ENCODE measurements at regions not wholly inside any gene's neighbourhood (a gene's known extent, or its start where the extent isn't known, plus 50 kb on each side); places are given as distances from the start of the nearest gene placed in this dataset.

DNA sequence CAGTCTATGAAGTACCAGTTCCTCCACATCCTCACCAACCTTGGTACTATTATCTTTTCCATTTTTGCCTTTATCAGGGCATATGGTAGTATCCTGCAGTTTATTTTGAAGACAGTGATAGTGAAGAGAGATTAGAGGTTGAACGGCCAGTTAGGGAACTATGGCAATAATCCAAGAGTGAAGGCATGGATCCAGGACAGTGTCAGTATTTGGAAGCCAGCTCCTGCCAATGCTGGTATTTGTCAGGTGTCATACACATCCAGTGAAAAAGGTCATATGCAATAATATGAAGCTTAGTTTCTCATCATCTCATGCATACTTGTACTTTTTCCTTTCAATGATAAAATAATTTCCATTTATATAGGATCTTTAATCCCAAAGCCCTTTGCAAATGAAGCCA, 56.8 kb upstream of the KCNMB2 start:
- POLR2A ChIA-PET = no interaction called here
- H3K36me3 ChIP-seq (replicated peaks in 1 of 2; ENCODE audit: control extremely low read depth in 1 of 2, control insufficient read depth in 1 of 2, extremely low read depth in 1 of 2, insufficient read depth in 2 of 2, low read length in 1 of 2) = no peaks in the 10 kb centered on the region
- no peak overlapping the region for H3K4me3 Mint-ChIP-seq
- H3K9me3 Mint-ChIP-seq (ENCODE audit: insufficient read depth) = no peaks in the 10 kb centered on the region
- H3K9ac ChIP-seq (ENCODE audit: low read length) = no peak overlapping the region
- no peaks in the 10 kb centered on the region for H3K27me3 ChIP-seq (replicated peaks in 1 of 4; ENCODE audit: control extremely low read depth in 1 of 4, control insufficient read depth in 3 of 4, insufficient read depth in 4 of 4, low read length in 3 of 4)
- no peaks in the 10 kb centered on the region for H4K20me1 ChIP-seq (ENCODE audit: control insufficient read depth, insufficient read depth, low read length, poor library complexity, severe bottlenecking)
- H3K27me3 Mint-ChIP-seq = no peaks in the 10 kb centered on the region
- H3K27ac ChIP-seq (ENCODE audit: low read length in 2 of 2) = no peak overlapping the region
- peaks cover 5% of the 10 kb centered on the region for H3K4me1 Mint-ChIP-seq
- no peak overlapping the region for H3K4me2 ChIP-seq (replicated peaks; ENCODE audit: low read depth, low read length, poor library complexity, severe bottlenecking)
- no peak overlapping the region for H3K27ac Mint-ChIP-seq
- no peaks in the 10 kb centered on the region for H3K79me2 ChIP-seq (ENCODE audit: control insufficient read depth, insufficient read depth, low read length)
- H3K4me3 ChIP-seq (ENCODE audit: control extremely low read depth in 1 of 5, extremely low read depth in 1 of 5, insufficient read depth in 1 of 5, low read depth in 2 of 5, low read length in 4 of 5) = no peak overlapping the region
- TF ChIP-seq, protein P1, sequence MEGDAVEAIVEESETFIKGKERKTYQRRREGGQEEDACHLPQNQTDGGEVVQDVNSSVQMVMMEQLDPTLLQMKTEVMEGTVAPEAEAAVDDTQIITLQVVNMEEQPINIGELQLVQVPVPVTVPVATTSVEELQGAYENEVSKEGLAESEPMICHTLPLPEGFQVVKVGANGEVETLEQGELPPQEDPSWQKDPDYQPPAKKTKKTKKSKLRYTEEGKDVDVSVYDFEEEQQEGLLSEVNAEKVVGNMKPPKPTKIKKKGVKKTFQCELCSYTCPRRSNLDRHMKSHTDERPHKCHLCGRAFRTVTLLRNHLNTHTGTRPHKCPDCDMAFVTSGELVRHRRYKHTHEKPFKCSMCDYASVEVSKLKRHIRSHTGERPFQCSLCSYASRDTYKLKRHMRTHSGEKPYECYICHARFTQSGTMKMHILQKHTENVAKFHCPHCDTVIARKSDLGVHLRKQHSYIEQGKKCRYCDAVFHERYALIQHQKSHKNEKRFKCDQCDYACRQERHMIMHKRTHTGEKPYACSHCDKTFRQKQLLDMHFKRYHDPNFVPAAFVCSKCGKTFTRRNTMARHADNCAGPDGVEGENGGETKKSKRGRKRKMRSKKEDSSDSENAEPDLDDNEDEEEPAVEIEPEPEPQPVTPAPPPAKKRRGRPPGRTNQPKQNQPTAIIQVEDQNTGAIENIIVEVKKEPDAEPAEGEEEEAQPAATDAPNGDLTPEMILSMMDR (IDR thresholded peaks at IDR 0.05) = no peak
- no peak for TF ChIP-seq EZH2 (IDR thresholded peaks at IDR 0.05; ENCODE audit: borderline replicate concordance, insufficient read depth, low read depth, low read length, poor library complexity, severe bottlenecking)
- H3K9me3 ChIP-seq (ENCODE audit: control extremely low read depth in 1 of 3, control insufficient read depth in 2 of 3, insufficient read depth in 1 of 3, low read length in 2 of 3) = no peaks in the 10 kb centered on the region
- ATAC-seq (ENCODE audit: low read depth) (no peak), DNase-seq (no peak)
- CTCF ChIA-PET = no interaction called here
- no peaks in the 10 kb centered on the region for H3K4me1 ChIP-seq (ENCODE audit: control insufficient read depth in 2 of 2, insufficient read depth in 2 of 2, low read length in 2 of 2)
- intact Hi-C loops (cut with micrococcal nuclease) = no loop called here
- no peak overlapping the region for H2AFZ ChIP-seq (ENCODE audit: insufficient read depth, low read depth, low read length, poor library complexity, severe bottlenecking)
- WGBS (ENCODE audit: insufficient coverage) = 93% methylated on average over 1 of the region's 1 CpG

DNA sequence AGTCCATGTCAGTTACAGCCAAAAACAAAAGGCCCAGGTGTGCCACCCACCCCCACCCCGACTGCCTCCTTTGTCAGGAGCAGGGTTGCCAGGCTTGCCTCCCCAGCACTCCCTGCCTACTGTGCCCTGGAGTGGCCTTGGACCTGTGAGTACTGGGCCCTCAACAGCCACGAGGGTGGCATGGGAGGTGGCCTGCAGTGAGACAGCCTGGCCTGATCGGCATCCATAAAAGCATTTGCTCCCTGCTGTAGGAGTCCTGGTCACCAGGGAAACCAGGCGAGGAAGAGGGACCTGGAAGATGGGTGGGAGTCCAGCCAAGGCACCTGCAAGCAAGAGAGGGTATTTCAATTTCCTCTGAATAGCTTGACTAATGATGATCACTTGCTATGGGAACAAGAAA, 56.4 kb upstream of the KCNMB2 start:
- Mint-ChIP-seq H3K27me3 (no peaks in the 10 kb centered on the region), H3K27ac (no peak overlapping the region), H3K9me3 (ENCODE audit: insufficient read depth) (no peaks in the 10 kb centered on the region), H3K4me1 (peaks cover 5% of the 10 kb centered on the region), H3K4me3 (no peak overlapping the region)
- H3K27me3 ChIP-seq (replicated peaks in 1 of 4; ENCODE audit: control extremely low read depth in 1 of 4, control insufficient read depth in 3 of 4, insufficient read depth in 4 of 4, low read length in 3 of 4) = no peaks in the 10 kb centered on the region
- POLR2A ChIA-PET = no interaction called here
- H3K9ac ChIP-seq (ENCODE audit: low read length) = no peak overlapping the region
- CTCF ChIA-PET = no interaction called here
- H3K79me2 ChIP-seq (ENCODE audit: control insufficient read depth, insufficient read depth, low read length) = no peaks in the 10 kb centered on the region
- TF ChIP-seq, protein P1 (IDR thresholded peaks at IDR 0.05) = no peak
- TF ChIP-seq EZH2 (IDR thresholded peaks at IDR 0.05; ENCODE audit: borderline replicate concordance, insufficient read depth, low read depth, low read length, poor library complexity, severe bottlenecking) = no peak
- H3K4me2 ChIP-seq (replicated peaks; ENCODE audit: low read depth, low read length, poor library complexity, severe bottlenecking) = no peak overlapping the region
- no peak overlapping the region for H3K4me3 ChIP-seq (ENCODE audit: control extremely low read depth in 1 of 5, extremely low read depth in 1 of 5, insufficient read depth in 1 of 5, low read depth in 2 of 5, low read length in 4 of 5)
- H3K9me3 ChIP-seq (ENCODE audit: control extremely low read depth in 1 of 3, control insufficient read depth in 2 of 3, insufficient read depth in 1 of 3, low read length in 2 of 3) = no peaks in the 10 kb centered on the region
- no peaks in the 10 kb centered on the region for H4K20me1 ChIP-seq (ENCODE audit: control insufficient read depth, insufficient read depth, low read length, poor library complexity, severe bottlenecking)
- no peaks in the 10 kb centered on the region for H3K4me1 ChIP-seq (ENCODE audit: control insufficient read depth in 2 of 2, insufficient read depth in 2 of 2, low read length in 2 of 2)
- no peak overlapping the region for H3K27ac ChIP-seq (ENCODE audit: low read length in 2 of 2)
- DNase-seq (no peak), ATAC-seq (ENCODE audit: low read depth) (no peak)
- H2AFZ ChIP-seq (ENCODE audit: insufficient read depth, low read depth, low read length, poor library complexity, severe bottlenecking) = no peak overlapping the region
- H3K36me3 ChIP-seq (replicated peaks in 1 of 2; ENCODE audit: control extremely low read depth in 1 of 2, control insufficient read depth in 1 of 2, extremely low read depth in 1 of 2, insufficient read depth in 2 of 2, low read length in 1 of 2) = no peaks in the 10 kb centered on the region
- intact Hi-C loops (cut with micrococcal nuclease) = no loop called here
- WGBS (ENCODE audit: insufficient coverage) = 68% methylated on average over 4 of the region's 4 CpGs
